GM18505 (cell line): ENCODE measurements at regions not wholly inside any gene's neighbourhood (a gene's known extent, or its start where the extent isn't known, plus 50 kb on each side); places are given as distances from the start of the nearest gene placed in this dataset.

Source experiments
- ATAC-seq: cut with Tn5 transposase; IDR thresholded peaks from one replicate; pipeline ENCODE4 v1.9.1; 2021; ENCODE audit not compliant: unreplicated experiment
- POLR2A ChIP-seq: IDR thresholded peaks from 4 replicates; pipeline ENCODE4 v1.6.1; 2011; ENCODE audit warnings: borderline replicate concordance; ENCODE audit not compliant: insufficient read depth, insufficient read length; ENCODE audit errors: extremely low read depth

DNA sequence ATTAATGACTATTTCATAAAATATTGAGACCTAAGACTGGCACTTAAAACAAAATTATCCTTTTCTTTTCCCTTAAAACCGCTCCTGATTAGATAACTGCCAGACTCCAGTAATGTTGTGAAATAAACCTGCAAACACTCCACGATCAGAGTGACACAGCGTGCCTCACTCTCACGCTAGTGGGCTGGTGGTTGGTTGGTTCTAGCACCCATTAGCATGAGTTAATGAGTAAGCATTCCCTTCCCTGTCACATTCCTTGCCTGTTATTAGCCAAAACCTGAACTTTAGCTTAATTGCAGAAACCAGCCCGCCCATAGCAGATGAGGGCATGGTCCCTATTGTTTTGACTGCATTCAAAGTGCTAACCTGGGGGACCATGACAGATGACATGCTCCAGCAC is 193.4 kb downstream of the CD83 start:
- no peak for ATAC-seq
- no peak for TF ChIP-seq POLR2A

DNA sequence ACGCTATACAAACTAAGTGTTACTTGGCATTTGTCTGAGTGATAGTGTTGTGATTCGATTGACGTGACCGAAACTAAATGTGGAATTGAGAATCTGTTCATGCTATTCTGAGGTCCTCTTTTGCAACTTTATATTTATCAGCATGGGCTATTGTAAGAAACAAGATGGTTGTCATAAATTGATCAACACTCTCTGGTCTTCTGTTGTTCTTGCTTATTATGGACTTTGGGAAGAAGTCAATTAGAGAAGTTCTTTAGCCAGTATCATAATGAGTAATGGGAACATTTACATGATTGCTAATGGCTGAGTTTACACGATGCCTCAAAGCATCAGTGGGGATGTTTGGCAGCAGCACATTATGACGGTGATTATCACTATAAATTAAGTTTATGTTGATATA is 195.0 kb downstream of the CD83 start:
- TF ChIP-seq POLR2A = no peak
- ATAC-seq = no peak

DNA sequence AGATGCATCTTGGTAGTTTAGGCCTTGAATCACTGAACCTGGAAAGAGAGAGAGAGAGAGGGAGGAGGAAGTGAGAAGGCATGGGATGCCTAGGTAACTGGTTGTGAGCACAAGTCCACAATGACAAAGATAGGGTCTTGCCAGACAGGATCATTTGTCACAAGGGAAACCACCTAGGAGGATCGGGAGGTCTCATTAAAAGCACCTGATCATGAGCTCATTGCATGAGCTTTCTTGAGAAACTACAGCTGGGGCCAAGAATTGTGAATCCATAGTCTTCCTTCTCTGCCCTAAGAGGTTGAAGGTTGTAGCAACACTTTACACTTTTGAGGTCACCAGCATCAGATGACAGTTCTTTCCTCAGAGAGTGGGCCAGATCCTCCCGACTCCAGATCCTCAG is 195.7 kb downstream of the CD83 start:
- no peak for ATAC-seq
- no peak for TF ChIP-seq POLR2A

DNA sequence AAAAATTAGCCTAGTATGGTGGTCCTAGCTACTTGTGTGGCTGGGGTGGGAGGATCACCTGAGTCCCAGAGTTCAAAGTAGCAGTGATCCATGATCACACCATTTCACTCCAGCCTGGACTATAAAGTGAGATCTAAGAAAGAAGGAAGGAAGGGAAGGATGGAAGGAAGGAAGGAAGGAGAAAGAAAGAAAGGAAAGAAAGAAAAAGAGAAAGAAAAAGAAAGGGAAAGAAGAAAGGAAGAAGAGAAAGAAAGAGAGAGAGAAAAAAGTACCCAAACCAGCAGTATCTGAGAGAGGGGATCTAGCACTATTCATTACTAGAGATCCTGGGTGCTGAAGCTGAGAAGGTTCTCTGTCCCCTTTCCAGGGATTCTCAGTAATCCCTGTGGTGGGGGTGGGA is 197.8 kb downstream of the CD83 start:
- ATAC-seq = no peak
- no peak for TF ChIP-seq POLR2A

DNA sequence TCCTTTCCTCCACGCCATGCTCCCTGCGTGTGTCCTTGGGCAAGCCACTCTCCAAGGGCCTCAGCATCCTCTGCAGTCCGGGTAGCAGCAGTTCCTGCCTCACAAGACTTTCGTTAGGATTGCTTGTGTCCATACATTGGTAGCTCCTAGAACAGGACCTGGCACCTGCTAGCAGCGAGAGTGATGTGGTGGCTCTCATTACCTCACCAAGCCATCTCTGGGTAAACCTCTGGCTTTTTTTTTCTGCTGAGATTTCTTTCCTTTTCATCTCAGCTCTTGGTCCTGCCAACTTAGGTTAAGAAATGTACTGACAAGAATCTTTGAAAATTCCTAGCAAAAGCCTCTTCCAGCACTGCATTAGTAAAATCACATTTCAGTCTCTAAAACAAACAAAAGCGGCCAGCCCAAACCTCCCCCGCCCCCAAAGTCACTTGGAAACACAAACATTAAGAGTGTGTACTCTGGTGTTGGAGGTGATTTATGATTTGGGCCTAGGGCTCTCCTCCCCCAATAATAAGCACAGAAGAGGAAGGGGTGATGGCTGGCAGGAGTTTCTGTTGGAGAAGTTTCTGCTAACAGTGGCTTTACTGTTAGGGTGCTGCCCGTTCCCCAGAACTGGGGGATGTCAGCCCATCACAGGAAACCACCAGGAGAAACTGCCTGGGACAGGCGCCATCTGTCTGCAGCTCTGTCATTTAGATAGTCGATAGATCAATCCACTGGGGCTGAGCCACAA is 199.2 kb downstream of the CD83 start:
- no peak for ATAC-seq
- TF ChIP-seq POLR2A = no peak

DNA sequence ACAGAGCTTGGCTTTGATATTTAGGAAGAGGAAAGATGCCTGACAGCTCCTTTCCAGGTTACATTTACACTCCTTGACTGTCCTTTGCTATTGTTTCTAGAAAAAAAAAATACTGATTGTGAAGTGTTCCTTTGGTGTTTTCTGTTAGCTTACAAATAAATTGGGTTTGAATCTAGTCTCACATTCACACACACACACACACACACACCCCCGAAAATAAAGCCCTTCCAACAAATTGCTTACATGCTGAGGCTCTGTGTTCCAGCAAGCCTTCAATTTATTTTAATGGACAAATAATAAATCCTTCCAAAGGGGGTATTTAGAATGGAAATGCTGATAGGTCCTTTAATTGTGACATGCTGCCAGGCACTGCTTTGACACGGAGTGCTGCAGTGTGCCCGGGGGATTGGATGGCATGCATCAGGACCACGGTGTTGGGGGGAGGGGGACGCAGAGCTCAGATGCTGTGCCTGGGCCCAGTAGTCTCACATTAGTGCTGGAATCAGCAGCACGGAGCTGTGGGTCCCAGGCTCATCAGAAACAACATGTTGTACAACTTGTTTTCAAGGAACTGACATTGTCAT is 199.9 kb downstream of the CD83 start:
- no peak for ATAC-seq

DNA sequence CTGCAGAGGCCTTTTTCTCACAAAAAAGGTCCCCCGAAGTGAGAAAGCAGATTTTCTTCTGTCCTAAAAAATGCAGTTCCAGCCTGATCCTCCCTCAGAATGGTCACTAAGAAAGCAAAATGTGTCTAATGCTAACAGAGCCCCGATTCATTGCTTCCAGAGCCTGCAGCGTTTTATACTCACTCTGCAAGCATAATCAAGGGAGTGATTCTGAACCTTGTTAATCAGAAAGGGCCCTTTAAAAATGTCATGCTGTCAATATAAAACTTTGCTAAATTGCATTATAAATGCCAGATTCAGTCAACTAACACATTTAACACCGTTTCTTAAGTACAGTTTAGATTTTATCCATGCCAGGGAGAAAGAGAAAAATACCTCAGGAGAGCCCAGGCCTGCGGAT is 202.8 kb downstream of the CD83 start:
- no peak for TF ChIP-seq POLR2A
- ATAC-seq = no peak

More for the DNA sequence above, 199.9 kb downstream of the CD83 start:
- TF ChIP-seq POLR2A = no peak

DNA sequence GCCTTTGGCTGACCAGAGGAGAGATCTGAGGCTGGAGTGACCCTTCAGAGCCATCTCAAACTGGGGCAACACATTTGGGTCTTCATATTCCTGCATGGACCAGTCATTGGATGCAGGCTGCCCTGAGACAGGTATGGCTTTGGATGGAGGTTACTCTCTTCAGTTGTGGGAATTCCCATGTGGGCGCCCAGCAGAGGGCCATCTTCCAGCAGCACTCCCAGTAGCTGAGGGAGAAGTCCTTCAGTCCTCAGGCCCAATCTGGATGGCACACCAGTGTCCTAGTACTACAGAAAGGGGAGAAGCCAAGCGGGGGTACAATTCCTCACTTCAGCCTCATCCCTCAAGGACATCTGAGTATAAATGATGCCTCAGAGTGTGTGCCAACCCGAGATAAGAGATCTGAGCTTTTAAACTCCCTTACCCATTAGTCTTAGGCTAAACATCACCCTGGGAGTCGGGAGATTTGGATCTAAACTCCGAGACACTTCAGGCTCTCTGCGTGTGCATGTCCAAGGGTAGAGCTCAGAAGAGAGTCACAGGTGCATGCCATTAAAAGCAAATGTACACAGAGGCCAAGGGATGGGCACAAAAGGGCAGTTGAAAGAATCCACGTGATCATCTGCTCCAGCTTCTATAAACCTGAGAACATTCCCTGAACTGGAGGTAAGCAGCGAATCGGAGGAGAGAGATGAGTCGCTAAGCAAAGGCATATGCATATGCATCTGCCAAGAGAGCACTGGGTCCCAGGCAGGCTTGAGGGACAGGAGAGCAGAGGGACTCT is 204.6 kb downstream of the CD83 start:
- TF ChIP-seq POLR2A = no peak
- ATAC-seq = no peak

DNA sequence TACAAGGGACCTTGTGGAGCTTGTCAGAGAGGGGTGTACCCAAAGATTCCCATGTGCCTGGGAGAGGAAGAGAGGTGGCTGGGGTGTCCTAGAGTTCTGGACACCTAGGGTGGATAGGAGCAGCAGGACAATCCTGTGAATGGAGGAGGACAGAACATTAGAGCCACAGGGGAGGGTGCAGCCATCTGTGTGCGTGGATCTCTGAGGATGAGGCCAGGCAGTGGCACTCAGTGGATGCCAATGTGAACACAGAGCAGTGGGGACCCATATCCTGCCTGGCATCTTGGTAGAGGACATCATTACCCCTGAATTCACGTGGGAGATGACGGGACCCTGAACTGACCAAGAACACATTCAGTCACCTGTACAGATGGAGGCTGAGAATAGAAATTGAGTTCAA is 205.3 kb downstream of the CD83 start:
- no peak for ATAC-seq
- TF ChIP-seq POLR2A = no peak

DNA sequence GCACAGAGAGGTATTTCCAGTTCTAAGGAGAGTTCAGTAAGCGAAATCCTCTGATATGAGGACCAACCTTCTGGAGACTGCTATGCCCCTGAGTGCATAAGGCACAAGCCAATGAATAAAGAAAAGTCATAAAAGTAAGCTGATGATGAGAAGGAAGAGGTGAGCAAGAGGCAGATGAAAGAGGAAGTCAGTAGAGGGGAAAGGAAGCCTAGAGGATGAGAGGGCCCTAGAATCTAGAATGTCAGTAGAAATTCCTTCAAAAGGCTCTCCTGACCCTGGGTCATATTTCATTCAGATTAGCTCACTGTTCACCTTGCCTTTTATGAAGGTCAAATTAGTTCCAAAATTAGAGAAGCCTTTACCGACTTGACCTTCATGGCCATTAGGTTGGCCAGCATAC is 209.2 kb downstream of the CD83 start:
- no peak for ATAC-seq
- no peak for TF ChIP-seq POLR2A

DNA sequence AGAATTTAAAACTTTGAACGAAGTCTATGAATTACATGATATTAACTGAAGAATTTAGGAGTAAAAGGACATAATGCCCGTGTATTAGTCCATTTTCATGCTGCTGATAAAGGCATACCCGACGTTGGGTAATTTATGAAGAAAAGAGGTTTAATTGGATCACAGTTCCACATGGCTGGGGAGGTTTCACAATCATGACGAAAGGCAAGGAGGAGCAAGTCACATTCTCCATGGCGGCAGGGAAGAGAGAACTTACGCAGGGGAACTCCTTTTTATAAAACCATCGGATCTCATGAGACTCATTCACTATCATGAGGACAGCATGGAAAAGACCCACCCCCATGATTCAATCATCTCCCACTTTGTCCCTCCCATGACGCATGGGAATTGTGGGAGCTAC is 210.6 kb downstream of the CD83 start:
- no peak for TF ChIP-seq POLR2A
- no peak for ATAC-seq

DNA sequence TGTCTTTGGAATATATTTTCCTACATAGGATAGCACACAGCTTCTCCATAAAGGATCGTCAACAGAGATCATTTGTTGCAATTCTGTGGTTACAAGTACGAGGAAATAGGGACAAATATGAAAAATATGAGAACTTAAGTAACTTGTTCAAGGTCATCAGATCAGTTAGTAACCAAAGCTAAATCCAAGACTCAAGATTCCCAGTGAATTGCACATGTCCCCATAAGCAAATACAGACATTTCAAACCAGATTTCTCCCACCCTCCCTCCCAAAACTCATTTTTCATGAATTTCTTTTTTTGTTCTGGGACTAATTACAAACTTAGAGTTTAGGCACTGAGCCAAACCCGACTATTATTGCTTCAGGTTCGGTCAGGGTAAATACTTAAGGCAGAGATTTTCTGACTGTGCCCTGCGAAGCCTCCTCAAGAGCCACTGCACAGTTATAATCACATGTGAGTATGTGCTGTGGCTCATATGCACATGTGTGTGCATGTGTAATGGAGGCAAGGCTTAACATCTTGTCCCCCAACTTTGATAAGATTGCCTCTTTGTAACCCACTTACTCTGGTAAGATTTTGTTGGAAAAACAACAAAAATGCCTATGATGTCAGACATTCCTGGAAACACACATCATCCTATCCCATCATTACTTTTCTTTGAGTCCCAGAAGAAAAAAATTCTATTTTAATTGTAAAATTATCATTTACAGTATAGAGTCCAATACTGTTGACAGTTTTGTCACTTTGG is 216.2 kb downstream of the CD83 start:
- no peak for ATAC-seq
- no peak for TF ChIP-seq POLR2A

DNA sequence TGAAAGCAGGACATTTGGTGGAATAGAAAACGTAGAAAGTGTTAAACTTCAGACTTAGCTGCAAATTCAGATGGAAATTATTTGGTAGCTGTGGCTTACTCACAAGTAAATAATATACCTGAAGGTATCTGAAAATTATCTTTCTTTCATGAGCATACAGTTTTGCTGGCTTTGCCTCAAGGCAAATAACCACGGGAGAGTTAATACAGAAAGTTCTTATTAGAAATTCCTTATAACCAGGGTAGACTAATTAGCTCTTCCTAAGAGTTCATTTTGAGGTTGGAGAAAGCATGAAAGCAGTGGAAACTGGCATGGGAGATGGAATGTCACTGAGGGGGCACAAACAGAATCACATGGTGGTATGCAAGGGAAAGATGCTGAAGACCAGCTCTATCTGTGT is 217.5 kb downstream of the CD83 start:
- TF ChIP-seq POLR2A = no peak
- no peak for ATAC-seq

DNA sequence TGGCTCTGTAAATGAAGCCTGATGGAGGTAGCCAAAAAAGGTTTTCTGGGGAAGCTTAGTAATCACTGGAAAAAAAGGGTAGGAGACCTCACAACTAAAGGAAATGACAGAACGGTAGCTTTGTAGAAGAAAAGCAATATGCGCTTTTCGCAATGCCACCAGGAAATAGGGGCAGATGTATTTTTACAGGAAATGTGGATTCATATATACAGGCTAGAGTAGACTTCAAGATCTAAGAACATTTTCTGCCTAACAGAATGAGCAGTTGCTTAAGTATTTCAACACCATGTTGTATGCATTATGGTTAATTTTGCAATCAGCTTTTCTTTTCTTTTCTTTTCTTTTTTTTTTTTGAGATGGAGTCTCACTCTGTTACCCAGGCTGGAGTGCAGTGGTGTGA is 219.6 kb downstream of the CD83 start:
- no peak for ATAC-seq
- TF ChIP-seq POLR2A = no peak

DNA sequence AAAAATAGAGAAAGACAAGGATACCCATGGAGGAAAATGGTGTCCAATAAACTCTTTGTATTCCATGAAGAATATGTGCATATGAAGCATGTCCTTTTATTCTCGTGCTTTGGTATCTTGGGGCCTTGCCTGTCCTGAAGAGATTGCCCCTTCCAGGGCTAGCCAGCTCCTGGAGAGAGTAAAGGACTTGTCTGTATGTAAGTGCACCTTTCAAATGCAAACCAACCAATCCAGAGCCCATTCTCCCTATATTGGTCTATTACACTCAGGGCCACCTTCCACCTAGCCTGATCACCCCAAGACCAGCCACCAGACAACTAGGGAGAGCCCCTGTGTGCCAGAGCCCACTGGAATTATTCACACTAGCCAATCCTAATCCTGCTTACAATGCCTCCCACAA is 221.6 kb downstream of the CD83 start:
- no peak for TF ChIP-seq POLR2A
- ATAC-seq = no peak
